ENCODE measurements at regions not wholly inside any gene's neighbourhood (a gene's known extent, or its start where the extent isn't known, plus 50 kb on each side); places are given as distances from the start of the nearest gene placed in this dataset.
A peak's percentile ranks its signal among the peaks of the same experiment; 100 is the strongest.

DNA sequence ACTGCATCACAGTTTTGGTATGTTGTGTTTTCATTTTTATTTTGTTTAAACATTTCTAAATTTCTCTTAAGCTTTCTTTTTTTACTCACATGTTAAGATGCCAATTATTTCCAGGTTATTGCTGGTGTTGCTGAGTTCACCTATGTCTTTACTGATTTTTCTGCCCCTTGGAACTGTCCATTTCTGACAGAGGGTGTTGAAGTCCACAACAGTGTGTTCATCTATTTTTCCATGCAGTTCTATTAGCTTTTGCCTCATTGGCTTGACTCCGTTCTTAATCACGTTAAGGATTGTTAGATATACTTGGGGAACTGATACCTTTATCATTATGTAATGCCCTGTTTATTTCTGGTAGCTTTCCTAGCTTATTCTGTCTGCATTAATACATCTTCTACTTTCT is 158.0 kb upstream of the TCERG1L start:
- H2AFZ ChIP-seq (ENCODE audit: low read depth, low read length) = no peak overlapping the region
- H2BK120ac ChIP-seq (ENCODE audit: low read depth, low read length) = no peak overlapping the region
- H3K4me2 ChIP-seq (ENCODE audit: low read length, poor library complexity, severe bottlenecking) = no peak overlapping the region
- DNase-seq = no peak
- H3K4me3 ChIP-seq (ENCODE audit: insufficient read depth in 1 of 2, low read depth in 1 of 2, low read length in 2 of 2) = no peak overlapping the region
- H3K14ac ChIP-seq (ENCODE audit: low read length in 2 of 2) = no peak overlapping the region
- no peak overlapping the region for H3K18ac ChIP-seq (ENCODE audit: low read depth in 1 of 2, low read length in 2 of 2)
- no peak overlapping the region for H4K91ac ChIP-seq (ENCODE audit: low read length)
- no peak overlapping the region for H2BK15ac ChIP-seq (ENCODE audit: low read depth, poor library complexity, severe bottlenecking)
- H2BK12ac ChIP-seq (ENCODE audit: low read length in 2 of 2) = no peak overlapping the region
- no peak overlapping the region for H2BK5ac ChIP-seq (ENCODE audit: low read depth, low read length, poor library complexity, severe bottlenecking)
- H3K4ac ChIP-seq (ENCODE audit: low read depth in 1 of 2, low read length in 2 of 2) = no peak overlapping the region
- H3K27me3 ChIP-seq (ENCODE audit: control insufficient read depth in 1 of 2, insufficient read depth in 1 of 2, low read length in 2 of 2) = no peaks in the 10 kb centered on the region
- no peak overlapping the region for H3K23ac ChIP-seq (ENCODE audit: low read length in 2 of 2)
- H3K36me3 ChIP-seq (ENCODE audit: control insufficient read depth in 1 of 2, insufficient read depth in 2 of 2, low read depth in 1 of 2, low read length in 2 of 2) = no peaks in the 10 kb centered on the region
- H3K79me1 ChIP-seq (replicated peaks; ENCODE audit: low read length, poor library complexity, severe bottlenecking) = no peaks in the 10 kb centered on the region
- no peak overlapping the region for H3K9ac ChIP-seq (ENCODE audit: low read length)
- no peaks in the 10 kb centered on the region for H3K4me1 ChIP-seq (ENCODE audit: control insufficient read depth, insufficient read depth, low read depth, low read length)
- H3K9me3 ChIP-seq (ENCODE audit: control insufficient read depth, low read length) = no peaks in the 10 kb centered on the region
- H2AK5ac ChIP-seq (ENCODE audit: low read length, severe bottlenecking) = no peak overlapping the region
- no CpG with 5 or more reads among the region's 2 CpGs for WGBS
- H4K8ac ChIP-seq (ENCODE audit: low read length) = no peak overlapping the region
- no peak overlapping the region for H3K27ac ChIP-seq (ENCODE audit: low read length, poor library complexity, severe bottlenecking)

- DNase-seq = no peak
- Histone ChIP-seq H2BK12ac (ENCODE audit: low read length in 2 of 2) (no peak overlapping the region), H3K79me1 (replicated peaks; ENCODE audit: low read length, poor library complexity, severe bottlenecking) (no peaks in the 10 kb centered on the region), H3K18ac (ENCODE audit: low read depth in 1 of 2, low read length in 2 of 2) (no peak overlapping the region), H2AK5ac (ENCODE audit: low read length, severe bottlenecking) (no peak overlapping the region), H3K4me3 (ENCODE audit: insufficient read depth in 1 of 2, low read depth in 1 of 2, low read length in 2 of 2) (no peak overlapping the region), H3K36me3 (ENCODE audit: control insufficient read depth in 1 of 2, insufficient read depth in 2 of 2, low read depth in 1 of 2, low read length in 2 of 2) (no peaks in the 10 kb centered on the region), H3K14ac (ENCODE audit: low read length in 2 of 2) (no peak overlapping the region), H3K23ac (ENCODE audit: low read length in 2 of 2) (no peak overlapping the region), H3K9me3 (ENCODE audit: control insufficient read depth, low read length) (no peaks in the 10 kb centered on the region), H3K9ac (ENCODE audit: low read length) (no peak overlapping the region), H2AFZ (ENCODE audit: low read depth, low read length) (no peak overlapping the region), H2BK15ac (ENCODE audit: low read depth, poor library complexity, severe bottlenecking) (no peak overlapping the region), H3K4me1 (ENCODE audit: control insufficient read depth, insufficient read depth, low read depth, low read length) (no peaks in the 10 kb centered on the region), H2BK5ac (ENCODE audit: low read depth, low read length, poor library complexity, severe bottlenecking) (no peak overlapping the region), H3K27ac (ENCODE audit: low read length, poor library complexity, severe bottlenecking) (no peak overlapping the region), H2BK120ac (ENCODE audit: low read depth, low read length) (no peak overlapping the region), H4K8ac (ENCODE audit: low read length) (no peak overlapping the region), H3K4me2 (ENCODE audit: low read length, poor library complexity, severe bottlenecking) (no peak overlapping the region), H3K27me3 (ENCODE audit: control insufficient read depth in 1 of 2, insufficient read depth in 1 of 2, low read length in 2 of 2) (no peaks in the 10 kb centered on the region), H4K91ac (ENCODE audit: low read length) (no peak overlapping the region), H3K4ac (ENCODE audit: low read depth in 1 of 2, low read length in 2 of 2) (no peak overlapping the region)
- WGBS = 80% methylated on average over 10 of the region's 10 CpGs
Observed at GRCh38 chr10:131473645-131474044, 162.1 kb upstream of the TCERG1L start.

DNA sequence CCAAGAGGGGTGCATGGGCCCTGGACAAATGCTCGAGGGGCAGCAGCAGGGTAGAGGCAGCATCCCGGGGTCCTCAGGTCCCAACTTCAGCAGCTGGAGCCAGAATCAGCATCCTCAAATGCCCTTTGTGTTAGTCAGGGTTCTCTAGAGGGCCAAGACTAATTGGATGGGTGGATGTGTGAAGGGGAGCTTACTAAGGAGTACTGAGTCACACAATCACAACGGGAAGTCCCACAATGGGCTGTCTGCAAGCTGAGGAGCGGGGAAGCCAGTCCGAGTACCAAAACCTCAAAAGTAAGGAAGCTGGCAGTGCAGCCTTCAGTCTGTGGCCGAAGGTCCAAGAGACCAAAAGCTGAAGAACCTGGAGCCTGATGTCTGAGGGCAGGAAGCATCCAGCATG is 162.9 kb upstream of the TCERG1L start:
- Histone ChIP-seq H2AK5ac (ENCODE audit: low read length, severe bottlenecking) (no peak overlapping the region), H4K8ac (ENCODE audit: low read length) (no peak overlapping the region), H3K18ac (ENCODE audit: low read depth in 1 of 2, low read length in 2 of 2) (no peak overlapping the region), H2BK15ac (ENCODE audit: low read depth, poor library complexity, severe bottlenecking) (no peak overlapping the region), H2BK12ac (ENCODE audit: low read length in 2 of 2) (no peak overlapping the region), H3K4me2 (ENCODE audit: low read length, poor library complexity, severe bottlenecking) (no peak overlapping the region), H3K14ac (ENCODE audit: low read length in 2 of 2) (no peak overlapping the region), H3K4me3 (ENCODE audit: insufficient read depth in 1 of 2, low read depth in 1 of 2, low read length in 2 of 2) (peak overlapping the region in 1 of 2 experiments; percentile 5), H3K79me1 (replicated peaks; ENCODE audit: low read length, poor library complexity, severe bottlenecking) (no peaks in the 10 kb centered on the region), H3K4me1 (ENCODE audit: control insufficient read depth, insufficient read depth, low read depth, low read length) (no peaks in the 10 kb centered on the region), H3K4ac (ENCODE audit: low read depth in 1 of 2, low read length in 2 of 2) (no peak overlapping the region), H2AFZ (ENCODE audit: low read depth, low read length) (no peak overlapping the region), H3K9ac (ENCODE audit: low read length) (no peak overlapping the region), H3K23ac (ENCODE audit: low read length in 2 of 2) (no peak overlapping the region), H3K36me3 (ENCODE audit: control insufficient read depth in 1 of 2, insufficient read depth in 2 of 2, low read depth in 1 of 2, low read length in 2 of 2) (no peaks in the 10 kb centered on the region), H3K27me3 (ENCODE audit: control insufficient read depth in 1 of 2, insufficient read depth in 1 of 2, low read length in 2 of 2) (no peaks in the 10 kb centered on the region), H3K9me3 (ENCODE audit: control insufficient read depth, low read length) (no peaks in the 10 kb centered on the region), H2BK5ac (ENCODE audit: low read depth, low read length, poor library complexity, severe bottlenecking) (no peak overlapping the region), H3K27ac (ENCODE audit: low read length, poor library complexity, severe bottlenecking) (no peak overlapping the region), H2BK120ac (ENCODE audit: low read depth, low read length) (no peak overlapping the region), H4K91ac (ENCODE audit: low read length) (no peak overlapping the region)
- WGBS = 66% methylated on average over 6 of the region's 6 CpGs
- DNase-seq = no peak

GRCh38 chr10:131475043-131475442 is 163.5 kb upstream of the TCERG1L start:
- Histone ChIP-seq H3K18ac (ENCODE audit: low read depth in 1 of 2, low read length in 2 of 2) (no peak overlapping the region), H3K9ac (ENCODE audit: low read length) (no peak overlapping the region), H3K4ac (ENCODE audit: low read depth in 1 of 2, low read length in 2 of 2) (no peak overlapping the region), H3K23ac (ENCODE audit: low read length in 2 of 2) (no peak overlapping the region), H3K36me3 (ENCODE audit: control insufficient read depth in 1 of 2, insufficient read depth in 2 of 2, low read depth in 1 of 2, low read length in 2 of 2) (no peaks in the 10 kb centered on the region), H2BK15ac (ENCODE audit: low read depth, poor library complexity, severe bottlenecking) (no peak overlapping the region), H3K4me2 (ENCODE audit: low read length, poor library complexity, severe bottlenecking) (no peak overlapping the region), H2BK120ac (ENCODE audit: low read depth, low read length) (no peak overlapping the region), H2AFZ (ENCODE audit: low read depth, low read length) (no peak overlapping the region), H4K91ac (ENCODE audit: low read length) (no peak overlapping the region), H2BK12ac (ENCODE audit: low read length in 2 of 2) (no peak overlapping the region), H3K14ac (ENCODE audit: low read length in 2 of 2) (no peak overlapping the region), H2AK5ac (ENCODE audit: low read length, severe bottlenecking) (no peak overlapping the region), H3K27me3 (ENCODE audit: control insufficient read depth in 1 of 2, insufficient read depth in 1 of 2, low read length in 2 of 2) (no peaks in the 10 kb centered on the region), H3K79me1 (replicated peaks; ENCODE audit: low read length, poor library complexity, severe bottlenecking) (no peaks in the 10 kb centered on the region), H4K8ac (ENCODE audit: low read length) (no peak overlapping the region), H3K9me3 (ENCODE audit: control insufficient read depth, low read length) (no peaks in the 10 kb centered on the region), H3K4me3 (ENCODE audit: insufficient read depth in 1 of 2, low read depth in 1 of 2, low read length in 2 of 2) (no peak overlapping the region), H3K27ac (ENCODE audit: low read length, poor library complexity, severe bottlenecking) (no peak overlapping the region), H2BK5ac (ENCODE audit: low read depth, low read length, poor library complexity, severe bottlenecking) (no peak overlapping the region), H3K4me1 (ENCODE audit: control insufficient read depth, insufficient read depth, low read depth, low read length) (no peaks in the 10 kb centered on the region)
- 87% methylated on average over 11 of the region's 11 CpGs for WGBS
- DNase-seq = no peak
